Suppressor macrophage treated with lipopolysaccharide for 1 hour (primary cell): ENCODE measurements at regions not wholly inside any gene's neighbourhood (a gene's known extent, or its start where the extent isn't known, plus 50 kb on each side); places are given as distances from the start of the nearest gene placed in this dataset.
A peak's percentile ranks its signal among the peaks of the same experiment; 100 is the strongest.
"Not testable (repeated sequence)": the region's sequence is repeated elsewhere in the genome, so short reads cannot be mapped to it uniquely, and the experiment has no call there.

Source experiments
- DNase-seq, 3 donors: peaks; one replicate each; pipeline ENCODE4 v3.0.0-alpha.2; 2020 to 2022

GRCh38 chrX:115408771-115409400, 119.4 kb downstream of the LUZP4 start:
- no peak for DNase-seq

GRCh38 chrX:115409551-115409950, 120.0 kb downstream of the LUZP4 start:
- no peak for DNase-seq

- no peak for DNase-seq
Observed at GRCh38 chrX:115410731-115411428, 121.4 kb downstream of the LUZP4 start.

GRCh38 chrX:115413246-115413878, 123.8 kb downstream of the LUZP4 start:
- DNase-seq = no peak

- DNase-seq = no peak
Observed at GRCh38 chrX:115419069-115419468, 129.6 kb downstream of the LUZP4 start.

GRCh38 chrX:115423086-115423485, 133.6 kb downstream of the LUZP4 start:
- DNase-seq = no peak

- DNase-seq = no peak
Observed at GRCh38 chrX:115425359-115425758, 135.6 kb upstream of the PLS3 start.

GRCh38 chrX:115427861-115428410, 133.0 kb upstream of the PLS3 start:
- peak in 1 of 3 donors; percentile 3 for DNase-seq

GRCh38 chrX:115434834-115435233, 126.1 kb upstream of the PLS3 start:
- not testable (repeated sequence) for DNase-seq

- no peak for DNase-seq
Observed at GRCh38 chrX:115437841-115438595, 123.0 kb upstream of the PLS3 start.

GRCh38 chrX:115448146-115448545, 112.8 kb upstream of the PLS3 start:
- no peak for DNase-seq

- DNase-seq = peak; percentile 19 to 32 (median 28)
Observed at GRCh38 chrX:115449742-115450141, 111.2 kb upstream of the PLS3 start.

- DNase-seq = no peak
Observed at GRCh38 chrX:115452251-115452650, 108.7 kb upstream of the PLS3 start.

GRCh38 chrX:115459883-115460880, 100.8 kb upstream of the PLS3 start:
- no peak for DNase-seq

GRCh38 chrX:115462406-115462805, 98.6 kb upstream of the PLS3 start:
- no peak for DNase-seq

GRCh38 chrX:115467961-115468360, 93.0 kb upstream of the PLS3 start:
- no peak for DNase-seq

GRCh38 chrX:115472131-115472530, 88.8 kb upstream of the PLS3 start:
- DNase-seq = no peak

GRCh38 chrX:115486510-115486909, 74.5 kb upstream of the PLS3 start:
- no peak for DNase-seq

GRCh38 chrX:115487608-115488007, 73.4 kb upstream of the PLS3 start:
- no peak for DNase-seq

GRCh38 chrX:115490814-115491213, 70.2 kb upstream of the PLS3 start:
- DNase-seq = no peak

- DNase-seq = peak; percentile 1 to 41 (median 22)
Observed at GRCh38 chrX:115491766-115492165, 69.2 kb upstream of the PLS3 start.

GRCh38 chrX:115493015-115493414, 68.0 kb upstream of the PLS3 start:
- no peak for DNase-seq
